GM18867 (cell line): ENCODE measurements at regions not wholly inside any gene's neighbourhood (a gene's known extent, or its start where the extent isn't known, plus 50 kb on each side); places are given as distances from the start of the nearest gene placed in this dataset.

Experiments used
- ATAC-seq: cut with Tn5 transposase; IDR thresholded peaks from one replicate; pipeline ENCODE4 v1.9.1; 2021; ENCODE audit warnings: mild to moderate bottlenecking, moderate library complexity; ENCODE audit not compliant: unreplicated experiment

DNA sequence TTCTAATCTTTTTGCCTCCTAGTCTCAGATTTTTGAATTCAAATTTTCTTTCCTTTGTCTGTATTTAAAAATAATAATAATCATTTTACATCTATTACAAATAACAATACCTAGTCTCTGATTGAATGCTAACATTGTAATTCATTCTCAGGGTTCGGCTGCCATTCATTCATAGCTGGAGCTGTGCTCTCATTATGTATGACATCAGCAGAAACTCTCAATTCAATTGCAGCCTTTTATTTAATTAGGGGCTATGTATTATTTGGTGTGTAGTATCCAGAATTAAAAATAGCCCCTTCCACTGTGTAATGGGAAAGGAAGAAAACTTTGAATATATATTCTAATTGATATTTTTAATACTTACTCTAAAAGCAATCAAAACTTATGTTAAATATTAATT lies 270.4 kb upstream of the MDFIC2 start:
- ATAC-seq = no peak

DNA sequence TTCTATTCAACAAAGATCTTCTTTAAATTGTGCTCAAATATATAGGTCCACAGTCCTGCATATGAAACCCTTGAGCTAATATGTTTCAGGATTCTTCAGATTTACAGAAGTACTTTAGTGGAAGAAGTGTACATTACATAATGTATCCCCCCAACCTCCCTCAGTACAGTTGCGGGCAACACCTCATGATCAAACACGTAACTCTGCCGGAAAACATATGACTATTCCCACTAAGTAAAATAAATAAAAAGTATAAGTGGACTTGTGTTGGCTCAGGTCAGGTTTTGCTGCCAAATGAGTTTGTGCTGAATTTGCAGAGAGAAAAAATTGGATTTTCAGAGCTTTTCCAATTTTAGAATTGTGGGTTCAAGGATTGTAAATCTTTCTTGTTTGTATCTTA lies 267.6 kb upstream of the MDFIC2 start:
- no peak for ATAC-seq

DNA sequence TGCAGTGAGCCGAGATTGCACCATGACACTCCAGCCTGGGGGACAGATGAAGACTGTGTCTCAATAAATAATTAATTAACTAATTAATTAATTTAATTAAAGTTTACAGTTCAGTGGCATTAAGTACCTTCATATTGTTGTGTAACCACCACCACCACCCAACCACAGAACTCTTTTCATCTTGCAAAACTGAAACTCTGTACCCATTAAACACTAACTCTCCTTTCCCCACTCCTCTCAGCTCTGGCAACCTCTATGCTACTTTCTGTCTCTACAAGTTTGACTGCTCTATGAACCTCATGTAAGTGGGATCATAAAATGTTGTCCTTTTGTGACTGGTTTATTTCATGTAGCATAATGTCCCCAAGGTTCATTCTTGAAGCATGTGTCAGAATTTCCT lies 259.3 kb upstream of the MDFIC2 start:
- no peak for ATAC-seq

DNA sequence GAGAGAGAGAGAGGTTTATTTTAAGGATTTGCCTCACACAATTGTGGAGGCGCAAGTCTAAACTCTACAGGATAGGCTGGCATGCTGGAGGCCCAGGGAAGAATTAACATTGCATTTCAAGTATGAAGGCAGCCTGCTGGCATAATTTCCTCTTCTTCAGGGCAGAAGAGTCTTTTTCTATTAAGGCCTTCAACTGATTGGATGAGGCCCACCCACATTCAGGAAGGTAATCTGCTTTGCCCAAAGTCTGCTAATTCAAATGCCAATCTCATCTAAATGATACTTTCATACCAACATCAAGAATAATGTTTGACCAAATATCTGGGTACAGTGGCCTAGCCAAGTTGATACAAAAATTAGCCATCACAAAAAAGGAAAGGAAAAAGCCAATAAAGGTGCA lies 258.1 kb upstream of the MDFIC2 start:
- ATAC-seq = no peak

DNA sequence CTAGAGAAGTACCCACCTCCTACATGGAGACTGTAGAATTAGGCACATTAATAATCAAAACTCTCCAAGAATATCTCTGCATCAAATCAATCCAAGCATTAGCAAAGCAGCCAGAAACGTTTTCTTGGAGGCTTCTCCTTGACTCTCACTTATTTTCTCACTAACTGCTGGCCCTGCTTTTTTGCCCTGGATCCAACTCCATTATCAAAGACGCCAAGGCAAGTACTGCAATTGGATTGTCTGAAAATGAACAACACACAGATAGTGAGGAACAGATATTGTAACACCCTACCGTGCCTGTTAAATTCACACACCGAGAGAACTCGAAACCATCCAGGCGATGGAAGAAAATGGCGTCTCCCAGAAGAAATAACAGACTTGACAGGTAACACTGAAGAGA lies 256.2 kb upstream of the MDFIC2 start:
- ATAC-seq = no peak

DNA sequence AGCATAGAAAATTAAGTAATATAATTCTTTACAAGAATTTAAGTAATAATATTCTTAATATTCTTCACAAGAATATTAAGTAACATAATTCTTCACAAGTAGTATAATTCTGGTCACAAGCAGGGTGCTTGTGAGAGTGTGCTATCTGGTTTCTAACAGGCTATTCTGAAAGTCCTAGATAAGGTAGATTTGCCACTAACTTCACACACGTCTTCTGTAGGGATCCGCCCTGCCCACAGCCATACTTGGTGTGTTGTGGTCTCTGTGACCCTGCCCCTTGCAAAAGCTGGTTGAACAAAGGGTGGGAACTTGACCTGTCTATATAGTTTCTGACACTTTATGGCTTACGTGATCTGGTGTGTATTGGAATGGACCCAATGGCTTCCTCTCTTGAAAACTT lies 253.4 kb upstream of the MDFIC2 start:
- no peak for ATAC-seq

DNA sequence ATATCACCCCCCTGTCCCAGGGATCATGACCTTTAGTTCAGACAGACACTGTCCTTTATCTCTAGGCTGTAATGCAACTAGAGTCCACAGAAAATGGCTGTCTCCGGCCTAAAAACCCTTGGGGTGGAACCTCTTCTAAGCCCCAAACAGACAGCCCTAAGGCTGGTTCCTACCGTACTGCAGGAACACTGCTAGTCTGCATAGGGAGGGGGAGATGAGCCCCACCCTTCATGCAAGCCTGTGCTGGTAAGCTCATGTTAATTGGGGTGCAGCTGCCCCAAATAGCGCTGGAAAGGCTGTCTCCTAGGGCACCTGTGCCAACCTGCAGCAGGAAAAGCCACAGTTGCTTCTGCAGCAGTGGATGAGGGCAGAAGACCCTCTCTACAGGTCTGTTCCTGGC lies 252.1 kb upstream of the MDFIC2 start:
- ATAC-seq = no peak

DNA sequence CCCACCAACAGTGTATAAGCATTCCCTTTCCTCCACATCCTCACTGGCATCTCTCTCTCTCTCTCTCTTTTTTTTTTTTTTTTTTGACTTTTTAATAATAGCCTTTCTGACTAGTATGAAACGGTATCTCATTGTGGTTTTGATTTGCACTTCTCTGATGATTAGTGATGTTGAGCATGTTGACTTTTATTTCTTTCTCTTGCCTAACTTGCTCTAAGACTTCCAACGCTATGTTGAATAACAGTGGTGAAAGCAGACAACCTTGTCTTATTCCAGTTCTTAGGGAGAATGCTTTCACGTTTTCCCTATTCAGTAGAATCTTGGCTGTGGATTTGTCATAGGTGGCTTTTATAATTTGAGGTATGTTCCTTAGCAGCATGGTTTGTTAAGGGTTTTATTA lies 249.4 kb upstream of the MDFIC2 start:
- no peak for ATAC-seq

DNA sequence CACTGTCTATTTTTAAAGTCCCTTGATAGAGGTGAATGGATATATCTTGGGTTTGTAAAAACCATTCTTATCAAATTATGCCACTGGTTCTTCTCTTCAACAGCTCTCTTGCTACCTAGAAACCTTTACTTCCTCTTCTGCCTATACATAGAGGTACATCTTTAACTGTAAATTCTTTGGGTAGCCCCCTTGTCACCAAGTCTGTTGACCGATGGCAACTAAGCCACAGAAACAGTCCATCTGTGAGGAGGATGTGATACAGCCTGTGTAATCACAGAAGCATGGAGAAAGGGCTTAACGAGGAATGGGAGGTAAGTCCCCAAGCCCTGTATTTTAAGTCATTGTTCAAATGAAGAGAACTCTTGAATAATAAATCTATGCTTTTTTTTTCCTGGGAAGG lies 246.5 kb upstream of the MDFIC2 start:
- ATAC-seq = no peak

DNA sequence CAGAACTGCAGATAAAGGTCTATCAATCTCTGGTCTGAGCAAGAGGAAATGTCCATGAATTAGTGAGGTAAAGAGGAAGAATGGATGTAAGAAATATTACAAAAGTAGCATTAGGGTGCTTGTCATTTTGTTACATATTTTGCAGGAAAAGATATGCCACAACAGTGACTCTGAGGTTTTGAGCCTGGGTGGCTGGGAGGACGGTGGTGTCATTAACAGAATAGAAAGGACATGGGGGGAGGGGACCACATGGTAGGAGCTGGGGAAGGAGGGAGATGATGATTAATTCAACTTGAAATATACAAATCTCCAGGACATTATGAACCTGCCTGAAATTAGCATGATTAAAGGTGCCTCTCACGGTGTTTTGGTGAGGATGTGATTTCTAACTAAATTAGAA lies 245.5 kb upstream of the MDFIC2 start:
- ATAC-seq = no peak

DNA sequence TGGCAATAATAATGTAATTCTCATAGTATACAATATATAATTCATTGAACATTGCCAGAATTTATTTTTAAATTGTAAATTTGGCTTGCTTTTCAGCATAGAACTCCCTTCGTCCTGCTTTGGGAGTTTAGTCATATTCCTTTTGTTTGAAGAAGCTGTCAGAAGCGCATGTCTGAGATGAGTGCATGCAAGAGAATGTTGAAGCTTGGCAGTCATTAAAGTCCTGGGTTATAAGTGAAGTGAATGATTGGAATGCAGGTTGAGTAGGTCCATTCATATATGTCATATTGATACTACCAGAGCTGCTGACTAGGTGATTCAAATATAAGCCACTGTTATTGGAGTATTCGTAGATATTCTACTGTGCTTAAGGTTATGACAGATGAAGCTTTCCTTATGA lies 243.6 kb upstream of the MDFIC2 start:
- no peak for ATAC-seq

DNA sequence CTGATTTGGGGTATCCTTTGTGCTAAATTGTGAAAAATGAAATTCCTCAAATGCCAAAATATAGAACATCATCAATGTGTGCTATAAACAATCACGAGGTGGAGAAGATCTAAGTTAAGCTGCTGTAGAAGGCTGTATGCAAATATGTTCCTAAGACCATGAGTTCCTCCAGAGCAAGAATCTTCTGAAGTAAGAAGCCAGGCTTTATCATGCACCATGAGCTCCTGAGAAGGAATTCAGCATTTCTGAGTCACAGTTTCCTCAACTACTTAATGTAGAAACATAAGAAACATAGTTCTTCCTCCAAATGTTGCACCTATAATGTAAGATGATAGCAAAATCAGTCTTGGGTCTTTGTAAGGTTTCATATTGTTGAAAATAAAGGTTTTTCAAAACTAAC lies 241.7 kb upstream of the MDFIC2 start:
- no peak for ATAC-seq

DNA sequence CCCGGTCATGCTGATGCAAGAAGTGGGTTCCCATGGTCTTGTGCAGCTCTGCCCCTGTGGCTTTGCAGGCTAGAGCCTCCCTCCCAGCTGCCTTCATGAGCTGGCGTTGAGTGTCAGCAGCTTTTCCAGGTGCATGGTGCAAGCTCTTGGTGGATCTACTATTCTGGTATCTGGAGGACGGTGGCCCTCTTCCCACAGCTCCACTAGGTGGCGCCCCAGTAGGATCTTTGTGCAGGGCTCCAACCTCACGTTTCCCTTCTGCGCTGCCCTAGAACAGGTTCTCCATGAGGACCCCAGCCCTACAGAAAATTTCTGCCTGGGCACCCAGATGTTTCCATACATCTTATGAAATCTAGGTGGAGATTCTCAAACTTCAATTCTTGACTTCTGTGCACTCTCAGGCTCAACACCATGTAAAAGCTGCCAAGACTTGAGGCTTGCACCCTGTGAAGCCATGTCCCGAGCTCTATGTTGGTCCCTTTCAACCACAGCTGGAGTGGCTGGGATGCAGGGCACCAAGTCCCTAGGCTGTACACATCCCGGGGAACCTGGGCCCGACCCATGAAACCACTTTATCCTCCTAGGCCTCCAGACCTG lies 238.4 kb upstream of the MDFIC2 start:
- peak; percentile 96 for ATAC-seq

DNA sequence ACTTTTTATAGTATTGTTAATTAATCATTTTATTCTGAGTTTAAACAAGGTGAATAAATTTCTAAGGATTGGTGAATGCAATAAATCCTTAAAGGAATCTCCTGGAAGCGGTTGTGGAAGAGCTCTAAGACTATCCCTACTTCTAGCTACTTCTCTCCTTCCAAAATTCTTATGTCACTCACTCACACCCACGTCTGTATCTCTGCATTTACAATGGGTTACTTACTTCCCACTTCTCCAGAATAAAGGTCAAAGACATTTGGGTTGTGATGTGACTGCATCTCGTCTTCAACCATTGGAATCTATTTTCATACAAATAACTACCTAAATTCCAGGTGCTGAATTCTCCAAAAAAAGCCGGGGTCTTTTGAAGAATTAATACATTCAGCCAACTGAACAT lies 234.2 kb upstream of the MDFIC2 start:
- ATAC-seq = no peak

DNA sequence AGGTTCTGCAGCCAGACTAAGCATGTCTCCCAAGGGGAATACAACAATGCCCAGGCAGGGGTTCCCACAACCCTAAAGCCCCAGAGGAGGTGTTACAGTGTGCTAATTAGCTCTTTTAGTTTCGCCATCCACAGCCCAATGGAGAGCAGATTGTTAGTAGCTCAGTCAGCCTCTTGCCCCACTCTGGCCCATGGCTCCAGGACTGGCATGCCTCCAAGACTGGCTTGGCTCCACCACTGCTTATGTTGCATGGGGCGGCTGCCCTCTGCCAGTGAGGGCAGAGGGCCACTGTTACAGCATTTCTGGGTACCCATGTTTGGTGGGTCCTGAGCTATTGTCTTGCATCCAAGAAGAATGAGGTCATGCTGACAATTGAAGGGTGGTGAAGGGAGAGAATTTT lies 231.1 kb upstream of the MDFIC2 start:
- ATAC-seq = no peak

DNA sequence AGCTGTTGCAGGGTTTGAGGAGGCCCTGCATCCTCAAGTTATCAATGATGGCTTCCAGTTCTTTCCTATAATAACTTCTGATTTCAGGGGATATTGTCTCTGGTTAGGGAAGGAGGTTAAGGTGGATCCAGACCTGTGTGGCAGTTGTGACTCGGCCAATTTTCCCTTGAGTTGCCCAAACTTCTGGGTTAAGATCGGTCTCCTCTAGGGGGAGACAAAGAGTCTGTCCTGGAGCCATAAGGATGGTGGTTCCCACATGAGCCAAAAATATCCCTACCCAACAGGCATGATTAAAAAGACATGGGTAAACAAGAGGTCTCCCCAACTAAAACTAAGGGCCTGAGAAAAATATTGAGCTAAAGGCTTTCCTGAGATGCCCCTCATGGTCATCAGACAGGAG lies 227.5 kb upstream of the MDFIC2 start:
- no peak for ATAC-seq

DNA sequence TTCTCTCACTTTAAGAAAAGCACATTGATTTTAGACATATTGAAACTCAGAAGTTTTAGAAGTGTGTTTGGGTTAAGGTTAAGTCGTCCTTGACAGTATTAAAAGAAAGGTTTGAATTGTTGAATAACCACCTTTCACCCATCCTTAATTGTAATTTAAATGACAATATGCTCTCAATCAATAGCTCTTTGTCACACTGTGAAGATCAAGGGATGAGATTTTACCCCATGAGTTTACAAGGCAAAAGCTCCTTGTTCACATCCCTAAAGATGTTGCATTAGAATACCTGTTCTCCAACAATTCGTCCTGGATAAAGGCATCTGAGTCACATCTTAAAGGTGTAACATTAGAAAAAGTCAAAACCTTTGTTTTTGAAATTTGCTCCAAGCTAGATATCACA lies 220.4 kb upstream of the MDFIC2 start:
- no peak for ATAC-seq

DNA sequence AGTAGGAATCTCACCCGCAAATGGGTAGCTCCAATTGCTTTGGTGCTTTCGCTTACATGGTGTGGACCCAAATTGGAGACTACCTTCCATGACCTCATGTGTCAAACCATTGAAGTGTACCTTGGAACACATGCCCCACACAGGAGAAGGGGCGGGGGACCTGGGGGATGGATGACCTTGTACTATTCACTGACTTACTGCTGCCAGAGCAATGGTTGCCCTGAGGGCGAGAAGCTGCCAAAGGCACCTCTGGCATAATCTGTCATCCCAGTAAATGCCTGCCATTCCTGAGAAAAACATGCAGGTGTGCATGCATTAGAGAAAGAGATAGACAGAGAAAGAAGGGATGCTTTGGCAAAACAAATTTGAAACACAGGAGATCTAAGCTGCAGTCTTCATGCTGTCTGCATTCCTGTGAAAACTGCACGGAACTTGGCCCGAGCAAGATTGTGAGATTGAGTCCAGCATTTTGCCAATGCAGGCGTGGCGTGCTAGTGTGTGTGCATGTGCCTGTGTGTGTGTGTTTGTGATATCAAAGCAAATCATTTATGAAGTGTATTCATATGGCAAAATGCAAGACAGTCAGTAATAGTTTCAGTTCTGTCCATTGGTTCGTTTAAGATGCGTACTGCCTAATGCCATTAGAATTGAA lies 219.5 kb upstream of the MDFIC2 start:
- no peak for ATAC-seq

DNA sequence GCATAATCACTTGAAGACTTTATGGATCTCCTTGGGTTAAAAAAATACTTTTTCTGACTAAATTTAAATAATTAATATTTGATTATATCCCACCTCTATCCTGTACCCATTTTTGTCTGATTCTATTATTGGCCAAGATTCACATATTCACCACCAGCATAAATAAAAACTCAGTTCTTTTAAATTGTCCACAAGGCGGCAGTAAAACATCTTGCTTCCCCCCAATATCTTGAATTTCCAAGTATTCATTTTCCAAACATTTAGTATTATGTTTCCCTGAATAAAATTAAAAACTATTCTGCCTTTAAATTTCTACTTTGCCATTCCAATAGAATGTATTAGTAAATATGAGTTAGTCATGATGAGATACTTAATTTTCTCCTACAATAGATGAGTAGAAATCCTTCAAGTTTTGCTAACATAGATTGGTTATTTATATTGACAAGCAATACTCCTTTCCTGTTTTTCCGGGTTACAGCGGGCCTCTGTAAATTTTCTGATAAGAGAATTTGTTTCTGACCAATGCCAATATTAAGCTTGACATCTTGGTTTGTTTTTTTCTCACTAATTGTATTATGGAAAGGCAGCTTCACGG lies 218.7 kb upstream of the MDFIC2 start:
- ATAC-seq = no peak

DNA sequence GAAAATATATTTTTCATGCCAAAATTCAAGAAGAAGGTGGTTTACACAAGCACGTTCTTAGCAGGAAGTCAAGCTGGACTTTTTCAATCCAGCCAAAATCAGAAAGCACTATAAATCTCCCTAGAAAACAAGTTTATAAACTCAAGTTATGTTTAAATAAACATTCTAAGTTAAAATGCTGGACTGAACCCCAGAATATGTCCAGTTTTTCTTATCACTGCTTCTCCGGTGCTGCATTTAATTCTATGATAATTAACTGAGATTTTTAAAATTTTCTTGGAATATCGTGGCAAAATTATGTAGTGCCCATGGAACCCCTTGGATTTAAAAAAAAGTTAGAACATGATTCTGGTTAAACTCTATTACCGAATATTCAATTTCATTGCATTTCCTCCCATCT lies 218.2 kb upstream of the MDFIC2 start:
- no peak for ATAC-seq

DNA sequence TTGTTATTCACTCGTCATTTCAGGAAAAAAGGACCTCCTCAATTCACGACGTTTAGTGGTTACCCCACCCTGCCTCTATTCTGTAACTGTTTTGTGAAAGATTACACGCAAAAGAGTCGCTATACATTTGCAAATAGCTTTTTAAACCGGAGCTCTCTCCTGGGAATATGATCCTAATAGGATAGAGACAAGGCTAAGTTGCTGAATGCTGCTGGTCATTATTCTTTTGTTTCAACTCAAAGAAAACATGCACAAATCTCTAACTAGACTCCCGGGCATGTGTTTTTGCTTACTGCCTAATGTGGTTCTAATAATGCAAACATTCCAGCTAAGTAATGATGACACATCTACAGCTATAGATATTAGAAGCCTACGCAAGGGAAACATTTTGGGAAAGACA lies 214.6 kb upstream of the MDFIC2 start:
- ATAC-seq = no peak

DNA sequence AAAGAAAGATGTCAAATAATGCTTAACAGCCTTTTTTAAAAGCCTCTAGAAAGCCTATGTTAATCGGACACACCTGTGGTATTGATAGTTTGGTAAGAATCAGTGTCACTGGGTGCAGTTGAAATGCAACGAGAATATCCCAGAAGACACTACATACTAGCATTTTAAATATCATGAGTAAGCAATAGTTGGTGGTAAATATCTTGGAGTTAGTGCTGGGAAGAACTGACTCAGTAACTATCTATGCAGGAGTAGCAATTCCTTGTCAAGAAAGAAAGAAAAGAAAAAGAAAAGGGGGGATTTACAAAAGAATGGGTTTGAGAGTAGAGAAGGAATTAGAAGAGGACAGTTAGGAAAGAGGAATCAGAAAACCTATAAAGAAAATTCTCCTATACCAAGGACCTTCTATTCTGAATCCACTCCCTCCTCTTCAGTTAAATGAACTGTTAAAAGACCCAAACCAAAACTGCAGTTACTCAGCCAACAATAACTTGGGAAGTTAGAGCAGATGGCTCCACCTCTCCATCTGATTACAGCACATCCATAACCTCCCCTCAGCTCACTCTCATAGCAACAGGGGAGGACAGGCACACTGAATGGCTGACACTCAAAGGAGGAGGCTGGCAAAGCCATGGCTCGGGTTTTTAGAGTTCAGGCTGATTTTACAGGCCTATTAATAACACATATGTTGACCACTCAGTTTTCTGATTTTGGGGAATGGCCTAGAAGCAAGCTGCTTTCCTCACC lies 207.6 kb upstream of the MDFIC2 start:
- ATAC-seq = no peak
